ENCODE measurements at regions not wholly inside any gene's neighbourhood (a gene's known extent, or its start where the extent isn't known, plus 50 kb on each side); places are given as distances from the start of the nearest gene placed in this dataset.

GRCh38 chr5:103910011-103910410 lies 347.4 kb upstream of the NUDT12 start:
- TF ChIP-seq GATA3 (IDR thresholded peaks at IDR 0.05; ENCODE audit: low read depth, low read length): no peak
- TF ChIP-seq GATA2 (IDR thresholded peaks at IDR 0.05; ENCODE audit: low read depth, low read length): no peak
